Caki2 (cell line): ENCODE measurements at regions not wholly inside any gene's neighbourhood (a gene's known extent, or its start where the extent isn't known, plus 50 kb on each side); places are given as distances from the start of the nearest gene placed in this dataset.

Source experiments
- DNase-seq: peaks from one replicate; pipeline ENCODE4 v3.0.0-alpha.2; 2015; ENCODE audit warnings: low read depth
- in situ Hi-C: cut with HindIII; loops from 2 replicates; pipeline ENCODE4 v1.10.0; 2016; ENCODE audit warnings: low sequenced_read_pairs, low pct_unique_long_range_greater_than_20kb, mixed read lengths

GRCh38 chr4:183763990-183764754 lies 105.1 kb downstream of the TRAPPC11 start:
- in situ Hi-C loops = no loop called here
- no peak for DNase-seq

- no peak for DNase-seq
- in situ Hi-C loops = no loop called here
Observed at GRCh38 chr4:183765251-183765911, 106.3 kb downstream of the TRAPPC11 start.

- DNase-seq = no peak
- in situ Hi-C loops = no loop called here
Observed at GRCh38 chr4:183766140-183766539, 107.0 kb downstream of the TRAPPC11 start.

- in situ Hi-C loops = no loop called here
- no peak for DNase-seq
Observed at GRCh38 chr4:183770906-183771305, 111.8 kb downstream of the TRAPPC11 start.

GRCh38 chr4:183772361-183772760 lies 113.3 kb downstream of the TRAPPC11 start:
- no peak for DNase-seq
- in situ Hi-C loops = no loop called here

- in situ Hi-C loops = no loop called here
- DNase-seq = no peak
Observed at GRCh38 chr4:183773790-183774189, 114.7 kb downstream of the TRAPPC11 start.

GRCh38 chr4:183783306-183783705 lies 121.8 kb upstream of the STOX2 start:
- in situ Hi-C loops = no loop called here
- no peak for DNase-seq

GRCh38 chr4:183783991-183784553 lies 121.0 kb upstream of the STOX2 start:
- DNase-seq = no peak
- in situ Hi-C loops = no loop called here

GRCh38 chr4:183788308-183788905 lies 116.7 kb upstream of the STOX2 start:
- in situ Hi-C loops = no loop called here
- DNase-seq = no peak

- in situ Hi-C loops = no loop called here
- DNase-seq = no peak
Observed at GRCh38 chr4:183789657-183790056, 115.5 kb upstream of the STOX2 start.

- no peak for DNase-seq
- in situ Hi-C loops = no loop called here
Observed at GRCh38 chr4:183790661-183791060, 114.4 kb upstream of the STOX2 start.

GRCh38 chr4:183797011-183797444 lies 108.1 kb upstream of the STOX2 start:
- DNase-seq = peak; percentile 74
- in situ Hi-C loops = no loop called here

GRCh38 chr4:183797445-183798300 lies 107.4 kb upstream of the STOX2 start:
- peak; percentile 70 for DNase-seq
- in situ Hi-C loops = no loop called here

- DNase-seq = peak; percentile 39
- in situ Hi-C loops = no loop called here
Observed at GRCh38 chr4:183798301-183799253, 106.5 kb upstream of the STOX2 start.

- in situ Hi-C loops = no loop called here
- DNase-seq = no peak
Observed at GRCh38 chr4:183801457-183802165, 103.5 kb upstream of the STOX2 start.

GRCh38 chr4:183806341-183806740 lies 98.8 kb upstream of the STOX2 start:
- in situ Hi-C loops = no loop called here
- no peak for DNase-seq
